K562 (cell line): ENCODE measurements at regions not wholly inside any gene's neighbourhood (a gene's known extent, or its start where the extent isn't known, plus 50 kb on each side); places are given as distances from the start of the nearest gene placed in this dataset.

ENCODE experiments used
- E2F1 ChIP-seq: sonication (generic); formaldehyde crosslinking; IDR thresholded peaks from 2 replicates; pipeline ENCODE4 v1.8.1; 2023; ENCODE audit warnings: mild to moderate bottlenecking, missing genetic modification reagents, moderate library complexity
- ELF1 ChIP-seq: fragments of 200-800 bp; sonication (Bioruptor generic); IDR thresholded peaks from 2 replicates; pipeline ENCODE4 v1.6.1; 2016; ENCODE audit warnings: missing genetic modification characterization, missing compliant biosample characterization
- MNT ChIP-seq, 2 experiments: fragments of 450-650 bp; conservative IDR thresholded peaks; 2 replicates each; pipeline ENCODE4 v1.6.1; 2017; ENCODE audit warnings: mild to moderate bottlenecking in 2 of 2, moderate library complexity in 2 of 2
- POLR2A ChIP-seq: fragments of 450-650 bp; conservative IDR thresholded peaks from 2 replicates; pipeline ENCODE4 v1.6.1; 2016
- POLR2B ChIP-seq: fragments of 450-650 bp; IDR thresholded peaks from 2 replicates; pipeline ENCODE4 v1.6.1; 2018; ENCODE audit warnings: low read depth; ENCODE audit not compliant: partially characterized antibody
- RAD51 ChIP-seq: fragments of 450-650 bp; IDR thresholded peaks from 2 replicates; pipeline ENCODE4 v1.7.1; 2016; ENCODE audit warnings: low read depth, mild to moderate bottlenecking, borderline replicate concordance
- SNRNP70 ChIP-seq: fragments of 200-400 bp; formaldehyde crosslinking; optimal IDR thresholded peaks from 2 replicates; pipeline ENCODE3; 2017; ENCODE audit warnings: low read depth, low read length
- ZBTB33 ChIP-seq: sonication (generic); formaldehyde crosslinking; IDR thresholded peaks from 2 replicates; pipeline ENCODE4 v1.8.1; 2023; ENCODE audit warnings: mild to moderate bottlenecking, missing genetic modification reagents
- TF ChIP-seq, protein P1 (sequence below): sonication (generic); formaldehyde crosslinking; IDR thresholded peaks from 2 replicates; pipeline ENCODE4 v1.8.1; 2022; ENCODE audit warnings: missing genetic modification reagents

DNA sequence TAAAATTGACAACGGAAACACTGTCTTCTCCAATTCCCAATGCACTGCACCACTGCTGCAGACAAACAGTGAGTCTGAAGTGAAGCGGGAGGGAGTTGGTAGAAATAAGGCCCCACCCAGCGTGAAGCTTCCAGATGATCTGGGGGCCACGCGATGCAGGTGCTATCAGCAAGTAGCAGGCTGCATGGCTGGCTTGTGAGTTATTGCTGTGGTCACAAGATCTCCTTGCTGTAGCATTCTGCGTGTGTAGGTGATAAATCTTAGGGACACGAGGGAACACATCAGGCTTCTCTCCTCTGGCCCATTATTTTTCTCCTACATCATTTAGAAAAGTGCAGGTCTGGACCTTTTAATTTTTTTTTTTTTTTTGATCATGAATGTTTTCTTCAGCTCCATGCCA lies 407.6 kb downstream of the TMEM114 start:
- peak; percentile 48; the same call in 1 of the 2 replicates for TF ChIP-seq RAD51
- TF ChIP-seq ELF1 (tag) = no peak
- TF ChIP-seq MNT (conservative IDR thresholded peaks at IDR 0.05) = peak; percentile 87 to 93
- TF ChIP-seq SNRNP70 = no peak
- TF ChIP-seq, protein P1, sequence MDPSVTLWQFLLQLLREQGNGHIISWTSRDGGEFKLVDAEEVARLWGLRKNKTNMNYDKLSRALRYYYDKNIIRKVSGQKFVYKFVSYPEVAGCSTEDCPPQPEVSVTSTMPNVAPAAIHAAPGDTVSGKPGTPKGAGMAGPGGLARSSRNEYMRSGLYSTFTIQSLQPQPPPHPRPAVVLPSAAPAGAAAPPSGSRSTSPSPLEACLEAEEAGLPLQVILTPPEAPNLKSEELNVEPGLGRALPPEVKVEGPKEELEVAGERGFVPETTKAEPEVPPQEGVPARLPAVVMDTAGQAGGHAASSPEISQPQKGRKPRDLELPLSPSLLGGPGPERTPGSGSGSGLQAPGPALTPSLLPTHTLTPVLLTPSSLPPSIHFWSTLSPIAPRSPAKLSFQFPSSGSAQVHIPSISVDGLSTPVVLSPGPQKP (CRISPR knock-in tag) = no peak
- TF ChIP-seq POLR2B = no peak
- TF ChIP-seq POLR2A = no peak
- TF ChIP-seq ZBTB33 (CRISPR knock-in tag) = 0 out of 2 replicates have a peak, but pooled peaks have one; percentile 21
- no peak for TF ChIP-seq E2F1 (CRISPR knock-in tag)
